Gastroesophageal sphincter (tissue), 3 donors: ENCODE measurements at regions not wholly inside any gene's neighbourhood (a gene's known extent, or its start where the extent isn't known, plus 50 kb on each side); places are given as distances from the start of the nearest gene placed in this dataset.

Source experiments
- EP300 ChIP-seq: sonication (generic); formaldehyde crosslinking; IDR thresholded peaks from one replicate; pipeline ENCODE4 v1.6.1; 2017; ENCODE audit warnings: antibody characterized with exemption, mild to moderate bottlenecking
- TF ChIP-seq, protein P1 (sequence below), 4 experiments: fragments of 200-600 bp in 2 of 4; fragments of 450-650 bp in 2 of 4; sonication (generic) in 1 of 4; IDR thresholded peaks; one replicate each; pipeline ENCODE4 v1.5.1; 2017 to 2019; ENCODE audit warnings: antibody characterized with exemption in 4 of 4, mild to moderate bottlenecking in 2 of 4, moderate library complexity in 2 of 4

DNA sequence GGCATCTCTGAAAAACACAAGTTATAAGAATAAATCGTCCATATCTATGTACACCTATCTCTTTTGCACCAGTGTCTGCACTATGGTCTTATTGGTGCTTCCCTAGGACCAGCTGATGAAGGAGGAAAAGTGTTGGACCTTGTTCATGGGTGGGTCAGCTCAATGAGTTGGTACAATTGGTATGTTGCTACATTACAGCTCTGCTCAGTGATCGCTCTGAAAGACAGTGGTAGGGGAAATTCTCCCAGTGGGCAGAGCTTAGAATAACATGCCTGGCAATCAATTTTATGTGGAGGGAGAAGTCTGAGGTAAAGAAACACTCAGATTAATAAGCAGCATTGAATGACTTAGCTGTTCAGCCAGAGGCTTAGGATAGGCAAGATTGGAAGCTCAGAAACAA lies 138.7 kb upstream of the KL start:
- TF ChIP-seq, protein P1, sequence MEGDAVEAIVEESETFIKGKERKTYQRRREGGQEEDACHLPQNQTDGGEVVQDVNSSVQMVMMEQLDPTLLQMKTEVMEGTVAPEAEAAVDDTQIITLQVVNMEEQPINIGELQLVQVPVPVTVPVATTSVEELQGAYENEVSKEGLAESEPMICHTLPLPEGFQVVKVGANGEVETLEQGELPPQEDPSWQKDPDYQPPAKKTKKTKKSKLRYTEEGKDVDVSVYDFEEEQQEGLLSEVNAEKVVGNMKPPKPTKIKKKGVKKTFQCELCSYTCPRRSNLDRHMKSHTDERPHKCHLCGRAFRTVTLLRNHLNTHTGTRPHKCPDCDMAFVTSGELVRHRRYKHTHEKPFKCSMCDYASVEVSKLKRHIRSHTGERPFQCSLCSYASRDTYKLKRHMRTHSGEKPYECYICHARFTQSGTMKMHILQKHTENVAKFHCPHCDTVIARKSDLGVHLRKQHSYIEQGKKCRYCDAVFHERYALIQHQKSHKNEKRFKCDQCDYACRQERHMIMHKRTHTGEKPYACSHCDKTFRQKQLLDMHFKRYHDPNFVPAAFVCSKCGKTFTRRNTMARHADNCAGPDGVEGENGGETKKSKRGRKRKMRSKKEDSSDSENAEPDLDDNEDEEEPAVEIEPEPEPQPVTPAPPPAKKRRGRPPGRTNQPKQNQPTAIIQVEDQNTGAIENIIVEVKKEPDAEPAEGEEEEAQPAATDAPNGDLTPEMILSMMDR (IDR thresholded peaks at IDR 0.05), result no peak
- no peak for TF ChIP-seq EP300
